ELF-1 (cell line): ENCODE measurements at regions not wholly inside any gene's neighbourhood (a gene's known extent, or its start where the extent isn't known, plus 50 kb on each side); places are given as distances from the start of the nearest gene placed in this dataset.

Experiments
- DNase-seq: peaks from one replicate; pipeline ENCODE4 v3.0.0-alpha.2; 2016; ENCODE audit warnings: low read depth, low spot score

DNA sequence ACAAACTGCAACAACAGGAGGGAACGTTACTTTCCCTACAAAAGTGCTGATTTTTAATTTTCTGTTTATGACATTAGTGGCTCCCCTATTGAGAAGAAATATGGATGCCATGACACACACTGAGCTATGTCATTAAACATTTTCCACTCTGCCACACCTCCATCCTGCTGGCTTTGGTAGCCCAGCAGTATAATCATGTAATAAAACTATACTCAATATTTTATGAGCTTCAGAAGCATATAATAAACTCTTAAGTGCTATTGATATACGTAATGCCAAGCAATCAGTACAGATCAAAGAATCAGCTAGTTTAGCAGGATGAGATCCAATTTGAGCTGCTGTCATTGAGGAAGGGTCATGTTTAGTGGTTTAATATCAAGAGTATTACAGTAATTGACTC lies 141.3 kb upstream of the LRRC7 start:
- no peak for DNase-seq

DNA sequence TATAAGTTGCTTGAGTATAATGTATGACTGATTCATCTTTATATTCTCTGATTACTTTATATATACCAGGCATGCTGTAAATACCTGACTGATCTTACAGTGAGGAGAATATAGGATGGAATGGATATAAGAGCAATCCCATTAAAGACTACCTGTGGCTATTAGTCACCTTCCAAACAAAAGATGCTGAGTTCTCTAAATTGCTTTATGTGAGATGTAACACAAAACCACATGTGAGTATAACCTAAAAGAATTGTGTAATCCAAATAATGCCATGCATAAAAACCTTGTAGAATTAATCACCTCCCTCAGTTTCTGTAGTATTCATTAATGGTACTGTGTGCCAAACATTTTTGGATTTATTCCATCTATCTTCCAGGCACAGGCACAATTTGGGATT lies 134.6 kb upstream of the LRRC7 start:
- no peak for DNase-seq

DNA sequence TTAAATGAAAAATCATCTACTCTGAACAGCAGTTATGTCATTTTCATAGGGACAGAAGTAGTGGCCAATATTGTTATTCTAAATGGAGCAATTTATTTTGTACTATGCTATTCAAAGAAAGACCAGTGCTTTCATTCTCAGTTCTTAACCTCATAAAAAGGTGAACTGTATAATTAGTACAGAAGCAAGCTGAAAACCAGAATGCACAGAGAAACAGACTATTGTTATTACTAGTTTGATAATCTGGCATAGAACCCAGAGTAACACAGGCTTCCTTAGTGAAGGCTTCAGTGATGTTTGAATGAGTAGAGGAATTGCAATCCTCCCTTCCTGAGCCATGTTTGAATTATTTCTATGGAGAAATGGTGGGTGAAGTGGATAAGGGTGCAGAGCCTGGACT lies 131.6 kb upstream of the LRRC7 start:
- DNase-seq: no peak

DNA sequence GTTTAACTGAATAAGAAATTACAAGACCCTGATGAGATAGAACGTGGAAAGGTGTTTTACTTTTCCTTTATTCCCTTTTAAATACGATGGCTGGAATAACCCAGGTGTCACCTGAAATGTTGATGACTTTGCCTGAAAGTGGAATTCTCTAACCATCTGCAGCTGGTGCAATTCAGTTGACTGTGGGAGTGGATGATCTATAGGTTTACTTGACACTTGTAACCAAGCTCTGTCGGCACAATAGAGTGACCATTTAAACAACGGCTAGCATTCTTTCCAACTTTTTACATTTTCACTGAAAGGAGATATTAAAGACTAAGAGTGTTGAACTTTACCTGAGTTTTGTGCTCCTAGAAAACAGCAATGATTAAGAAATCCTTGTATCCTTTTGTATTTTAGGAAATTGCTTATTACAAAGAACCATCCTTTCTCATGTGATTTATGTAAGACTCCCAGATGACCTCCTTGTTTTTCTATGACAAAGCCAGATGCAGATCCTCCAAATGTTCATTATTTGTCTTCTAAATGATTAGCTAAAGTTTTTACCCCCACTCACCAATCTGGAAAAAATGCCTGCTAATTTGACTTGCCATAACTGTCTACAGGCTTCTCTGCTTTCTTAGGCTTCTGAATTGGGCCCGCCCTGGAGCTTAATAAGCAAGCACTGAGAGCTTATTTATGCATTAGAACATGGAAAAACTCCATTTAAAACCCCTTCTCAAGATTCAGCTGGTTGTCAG lies 129.5 kb upstream of the LRRC7 start:
- no peak for DNase-seq

DNA sequence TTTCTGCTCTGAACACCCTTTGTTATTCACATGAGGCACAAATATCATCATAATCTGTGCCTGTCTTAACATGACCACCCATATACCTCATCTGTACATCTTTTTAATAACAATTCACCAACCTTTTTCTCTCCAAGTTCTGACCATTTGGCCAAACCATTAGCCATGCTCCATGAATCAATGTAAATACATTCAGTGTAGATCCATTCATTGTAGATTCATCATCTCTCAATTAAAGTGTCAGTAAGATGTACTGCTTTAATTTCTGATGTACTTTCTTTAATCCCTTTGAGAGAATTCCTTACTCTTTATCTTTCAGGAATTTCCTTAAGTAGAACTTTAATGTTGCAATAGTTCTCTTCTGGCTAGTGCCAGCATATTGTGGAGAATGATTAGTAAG lies 126.2 kb upstream of the LRRC7 start:
- DNase-seq: no peak

DNA sequence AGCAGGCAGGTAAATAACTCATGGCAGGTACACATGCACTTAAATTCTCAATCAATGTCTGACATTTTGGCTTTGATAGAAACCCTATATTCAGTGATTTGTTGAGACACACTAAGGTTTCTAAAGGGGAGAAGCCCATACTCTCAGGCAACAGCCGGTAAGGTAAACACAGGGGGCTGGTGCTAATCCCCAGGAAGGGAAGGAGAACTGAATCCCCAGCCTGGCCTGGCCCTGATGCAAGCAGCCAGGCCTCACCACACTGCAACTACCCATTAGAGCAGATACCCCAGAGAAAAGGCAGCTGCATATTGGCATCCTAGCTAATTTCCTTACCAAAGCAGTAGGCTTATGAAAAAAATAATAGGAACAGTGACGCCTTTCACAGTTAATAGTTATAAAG lies 116.5 kb upstream of the LRRC7 start:
- peak; percentile 1 for DNase-seq

DNA sequence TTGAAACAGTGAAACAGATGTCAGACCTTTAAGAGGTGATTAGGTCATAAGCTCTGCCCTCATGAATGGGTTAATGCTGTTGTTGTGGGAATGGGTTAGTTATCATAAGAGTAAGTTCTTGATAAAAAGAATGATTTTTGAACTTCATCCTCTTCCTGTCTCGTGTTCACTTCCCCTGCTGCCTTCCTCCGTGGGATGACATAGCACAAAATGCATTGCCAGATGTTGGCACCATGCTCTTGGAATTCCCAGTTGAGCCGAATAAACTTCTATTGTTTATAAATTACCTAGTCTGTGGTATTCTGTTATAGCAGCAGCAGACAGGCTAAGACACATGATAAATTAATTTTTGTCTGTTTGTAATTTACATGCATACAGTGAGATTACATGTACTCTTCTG lies 112.0 kb upstream of the LRRC7 start:
- no peak for DNase-seq

DNA sequence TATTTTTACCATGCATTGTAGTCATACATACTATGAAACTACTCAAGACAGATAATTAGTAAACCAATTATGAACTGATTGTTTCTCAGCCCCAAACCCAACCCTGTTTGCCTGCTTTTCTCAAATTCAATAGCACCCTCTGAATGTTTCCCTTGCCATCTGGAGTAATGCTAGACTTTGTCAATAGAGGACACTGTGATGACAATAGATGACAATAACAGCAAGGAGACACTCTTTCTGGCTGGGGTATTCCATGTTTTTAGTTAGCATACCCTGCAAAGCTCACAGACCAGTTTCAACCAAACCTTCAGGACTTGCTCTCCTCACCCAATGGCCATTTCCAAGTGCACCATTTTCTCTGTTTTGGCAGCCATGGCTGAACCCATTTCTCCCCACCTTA lies 108.5 kb upstream of the LRRC7 start:
- DNase-seq: no peak

DNA sequence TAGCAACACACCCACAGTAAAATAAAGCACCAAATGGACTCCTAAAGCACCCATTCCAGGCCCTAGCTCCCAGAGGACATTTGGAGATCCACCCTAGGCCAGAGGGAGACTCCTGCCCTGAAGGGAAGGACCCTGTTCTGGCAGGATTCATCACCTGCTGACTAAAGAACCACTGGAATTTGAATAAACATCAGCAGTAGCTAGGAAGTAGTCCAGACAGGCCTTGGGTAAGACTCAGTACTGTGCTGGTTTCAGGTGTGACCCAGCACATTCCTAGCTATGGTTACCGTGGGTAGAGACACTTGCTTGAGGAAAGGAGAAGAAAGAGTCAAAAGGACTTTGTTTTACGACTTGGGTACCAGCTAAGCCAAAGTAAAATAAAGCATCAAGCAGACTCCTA lies 92.7 kb upstream of the LRRC7 start:
- DNase-seq: no peak

DNA sequence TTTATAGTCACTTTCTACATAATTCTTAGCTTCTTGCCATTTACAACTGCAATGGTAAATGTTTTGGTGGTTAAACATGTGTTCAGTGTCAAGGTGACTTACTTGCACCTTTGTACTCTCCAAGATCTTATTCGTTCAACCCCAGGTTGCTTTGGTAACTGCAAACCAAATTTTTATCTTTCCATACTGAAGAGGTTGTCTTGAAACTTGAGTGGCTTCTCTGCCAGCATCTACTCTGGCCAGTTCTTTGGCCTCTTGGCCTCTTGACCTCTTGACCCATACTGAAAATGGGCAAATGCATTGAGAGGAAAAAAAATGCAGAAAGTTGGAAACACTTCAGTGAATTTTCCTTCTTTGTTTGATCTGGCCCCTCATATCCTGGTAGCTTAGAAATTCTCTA lies 88.0 kb upstream of the LRRC7 start:
- no peak for DNase-seq

DNA sequence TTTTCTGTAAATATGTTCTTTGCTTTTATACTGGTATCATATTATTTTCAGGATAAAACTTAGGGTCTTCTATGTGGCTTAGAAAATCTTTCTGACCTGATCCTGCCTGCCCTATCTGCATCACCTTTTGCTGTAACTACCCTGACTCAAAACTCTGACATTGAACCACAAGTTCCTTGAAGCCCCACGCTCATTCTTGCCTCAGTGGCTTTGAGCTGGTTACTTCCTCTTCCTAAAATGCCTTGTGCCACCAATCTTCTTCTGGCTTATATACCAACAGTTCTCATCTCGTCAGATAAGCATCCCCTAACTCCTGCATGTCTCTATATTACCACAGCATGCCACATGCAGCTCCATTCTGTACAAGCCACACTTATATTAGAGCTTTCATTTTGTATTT lies 84.5 kb upstream of the LRRC7 start:
- DNase-seq: no peak

DNA sequence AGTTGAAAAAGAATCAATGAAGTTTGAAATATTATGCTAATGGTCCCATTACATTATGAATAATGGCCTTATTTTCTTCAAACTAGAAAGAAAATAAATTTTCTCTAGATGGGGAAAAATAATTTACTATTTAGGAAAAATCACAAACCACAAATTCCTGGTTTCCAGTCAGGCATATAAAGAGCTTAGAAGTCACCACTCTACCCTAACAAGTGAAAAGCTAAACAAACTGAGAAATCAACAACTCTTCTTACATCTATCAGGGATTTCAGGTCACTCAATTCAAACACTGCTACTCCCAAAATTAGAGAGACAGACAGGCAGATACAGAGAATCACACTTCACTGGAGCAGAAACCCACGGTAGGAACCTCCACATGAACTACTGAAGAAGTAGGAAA lies 82.1 kb upstream of the LRRC7 start:
- no peak for DNase-seq

DNA sequence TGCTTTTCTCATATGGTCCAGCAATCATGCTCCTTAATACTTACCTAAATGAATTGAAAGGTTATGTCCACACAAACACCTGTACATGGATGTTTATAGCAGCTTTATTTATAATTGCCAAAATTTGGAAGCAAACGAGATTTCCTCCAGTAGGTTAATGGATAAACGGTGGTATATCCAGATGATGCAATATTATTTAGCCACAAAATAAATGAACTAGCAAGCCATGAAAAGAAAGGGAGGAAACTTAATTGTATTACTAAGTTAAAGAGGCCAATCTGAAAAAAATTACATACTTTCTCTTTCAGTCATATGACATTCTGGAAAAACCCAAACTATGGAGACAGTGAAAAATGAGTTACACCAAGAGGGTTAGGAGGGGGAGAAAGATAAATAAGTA lies 76.3 kb upstream of the LRRC7 start:
- DNase-seq: no peak

DNA sequence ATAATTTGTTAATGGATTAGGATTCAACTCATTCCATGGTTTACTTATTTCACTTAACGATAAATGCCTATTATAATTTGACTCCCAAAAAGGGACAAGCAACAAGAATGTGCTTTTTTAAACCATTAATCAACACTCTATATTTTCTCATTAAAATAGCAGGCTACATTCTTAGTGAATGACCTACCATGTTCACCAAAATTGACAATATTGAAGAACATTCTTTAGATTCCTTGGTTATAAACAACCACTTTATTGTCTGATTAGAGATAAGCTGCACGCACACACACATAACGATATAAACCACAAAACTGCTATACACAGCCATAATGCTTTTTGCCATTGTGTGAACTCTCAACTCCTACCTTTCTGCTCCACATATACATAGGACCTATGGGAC lies 75.4 kb upstream of the LRRC7 start:
- DNase-seq: no peak

DNA sequence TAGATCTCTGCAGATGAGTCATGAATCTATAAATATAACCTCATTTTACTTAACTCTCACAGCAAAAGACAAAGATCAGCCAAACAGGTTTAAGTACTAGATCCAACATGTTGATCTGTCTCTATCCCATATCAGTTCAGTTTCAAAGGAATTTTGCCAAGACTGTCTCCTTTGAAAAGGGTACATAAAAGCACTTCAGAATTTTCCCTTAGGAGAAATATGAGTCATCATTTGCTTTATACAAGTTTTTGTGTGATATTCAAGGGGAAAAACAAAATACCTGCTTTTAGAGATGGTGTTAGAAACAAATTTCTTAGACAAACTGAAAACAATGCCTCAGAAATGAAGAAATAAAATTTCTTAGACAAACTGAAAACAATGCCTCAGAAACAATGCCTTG lies 73.5 kb upstream of the LRRC7 start:
- DNase-seq: no peak

DNA sequence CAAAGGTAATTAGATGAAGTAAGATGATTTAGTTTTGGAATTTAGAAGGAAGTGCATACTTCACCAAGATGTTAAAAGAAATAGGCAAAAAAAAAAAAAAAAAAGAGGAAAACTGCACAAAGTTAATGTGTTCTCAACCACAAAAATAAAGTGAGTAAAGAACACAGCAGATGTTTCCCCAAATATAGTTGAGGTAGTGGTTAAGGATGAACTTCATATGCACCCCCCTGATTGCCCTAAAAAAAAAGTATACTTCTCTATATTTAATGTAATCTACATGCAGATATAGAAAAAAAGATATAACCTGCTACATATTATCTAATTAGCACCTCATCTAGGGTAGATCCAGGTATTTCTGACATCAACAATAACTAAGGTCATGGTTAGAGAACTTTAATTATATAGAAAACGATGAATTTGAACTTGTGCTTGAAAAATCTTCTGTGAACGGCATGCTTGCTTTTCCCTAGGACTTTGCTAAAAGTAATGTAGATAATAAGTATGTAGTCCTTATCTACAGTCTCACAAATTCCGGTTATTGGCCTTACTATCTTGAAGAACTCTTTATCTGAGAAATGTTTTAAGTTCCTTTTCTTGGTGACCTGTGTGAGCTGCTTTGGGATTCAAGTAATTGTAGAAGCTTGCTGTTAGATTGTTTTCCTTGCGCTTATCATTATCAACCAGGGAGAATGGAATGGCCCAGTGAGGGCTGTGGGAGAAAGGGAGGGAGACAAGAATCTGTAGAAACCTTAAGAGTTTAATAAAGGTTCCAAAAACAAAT lies 70.1 kb upstream of the LRRC7 start:
- DNase-seq: no peak

DNA sequence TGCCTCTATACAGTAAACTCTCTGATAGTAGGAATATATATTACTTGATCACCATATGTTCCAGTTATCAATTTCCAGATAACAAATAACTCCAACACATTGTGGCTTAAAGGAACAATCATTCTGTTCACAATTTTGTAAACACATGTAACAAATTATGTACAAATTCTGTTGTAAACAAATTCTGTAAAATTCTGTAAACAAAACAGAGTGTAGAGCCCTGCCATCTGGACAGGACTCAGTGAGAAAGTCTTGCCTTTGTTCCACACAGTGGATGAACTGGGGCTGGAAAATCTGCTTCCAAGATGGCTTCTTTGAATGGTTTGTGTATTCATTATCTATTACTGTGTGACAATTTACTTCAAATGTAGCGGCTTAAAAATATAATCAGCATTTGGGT lies 69.0 kb upstream of the LRRC7 start:
- no peak for DNase-seq

DNA sequence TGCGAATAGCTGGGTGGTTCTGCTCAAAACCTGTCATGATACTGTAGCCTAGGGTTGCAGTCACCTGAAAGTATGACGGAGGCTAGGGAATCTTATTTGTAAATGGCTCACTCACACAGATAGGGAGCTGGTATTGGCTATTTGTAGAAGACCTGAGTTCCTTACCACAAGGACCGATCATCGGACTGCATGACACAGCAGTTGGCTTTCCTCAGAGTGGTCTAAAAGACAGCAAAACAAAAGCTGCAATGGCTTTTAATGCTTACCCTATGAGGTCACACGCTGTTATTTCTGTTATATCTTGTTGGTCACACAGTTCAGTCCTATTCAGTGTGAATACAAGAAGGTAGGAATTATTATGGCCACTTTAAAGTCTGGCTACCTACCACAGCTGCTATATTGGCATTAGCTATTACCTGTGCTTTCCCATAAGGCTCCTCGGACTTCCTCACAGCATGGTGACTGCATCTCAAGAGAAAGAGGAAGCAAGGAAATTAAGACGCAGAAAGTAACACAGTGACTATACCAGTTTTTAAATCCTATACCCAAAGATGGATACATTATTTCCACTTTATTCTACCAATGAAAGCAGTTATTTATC lies 68.4 kb upstream of the LRRC7 start:
- no peak for DNase-seq

DNA sequence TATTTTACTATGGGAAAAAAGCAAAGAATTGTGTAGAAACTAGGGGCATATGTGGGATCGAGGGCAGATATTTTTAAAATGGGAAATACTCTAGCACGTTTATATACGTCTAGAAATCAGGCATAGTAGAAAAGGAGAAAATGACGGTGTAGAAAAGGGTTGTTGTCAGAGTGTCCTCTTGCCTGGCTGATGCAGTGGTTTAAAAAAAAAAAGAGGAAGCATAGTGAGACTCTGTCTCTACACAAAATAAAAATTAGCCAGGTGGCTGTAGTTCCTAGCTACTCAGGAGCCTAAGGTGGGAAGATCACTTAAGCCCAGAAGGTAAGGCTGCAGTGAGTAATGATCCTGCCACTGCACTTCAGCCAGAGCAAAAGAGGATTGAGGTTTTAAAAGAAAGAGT lies 64.7 kb upstream of the LRRC7 start:
- DNase-seq: no peak

DNA sequence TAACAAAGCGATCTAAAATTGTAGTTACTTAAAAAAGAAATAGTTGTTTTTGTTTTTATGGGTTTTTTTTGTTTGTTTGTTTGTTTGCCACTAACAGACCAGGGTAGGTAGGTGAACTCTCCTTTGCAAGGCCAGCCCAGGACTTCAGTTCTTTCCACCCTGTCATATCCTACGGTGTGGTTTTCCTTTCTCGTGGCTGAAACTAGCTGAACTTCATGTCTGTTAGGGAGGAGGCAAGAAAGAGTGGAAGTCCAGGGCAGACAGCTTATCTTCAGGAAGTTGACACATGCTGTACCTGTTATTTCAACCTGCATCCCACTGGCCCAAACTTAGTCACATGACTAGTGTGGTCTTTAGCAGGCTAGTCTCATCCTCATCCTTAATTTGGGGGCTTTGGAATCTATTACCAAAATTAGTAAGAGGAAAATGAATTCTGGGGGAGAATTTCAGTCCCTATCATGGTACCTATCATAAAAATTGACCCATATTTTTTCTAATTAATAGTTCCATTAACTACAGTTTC lies 62.9 kb upstream of the LRRC7 start:
- no peak for DNase-seq

DNA sequence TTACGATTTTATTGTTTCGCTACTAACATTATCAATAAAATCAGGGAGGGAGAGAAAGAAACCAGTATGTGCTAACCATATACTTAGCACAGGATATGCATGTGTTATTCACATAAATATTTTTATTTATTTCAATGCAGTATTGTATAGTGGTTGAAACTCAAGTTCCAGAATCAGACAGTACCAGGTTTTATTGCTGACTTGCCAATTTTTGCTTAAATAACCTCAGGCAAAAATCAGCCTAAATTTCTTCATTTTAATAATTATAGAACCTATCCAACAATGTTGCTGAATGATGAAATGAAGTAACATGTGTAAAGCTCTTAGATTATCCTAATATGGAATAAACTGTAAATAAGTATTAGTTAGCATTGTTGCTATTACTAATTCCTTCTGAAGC lies 61.4 kb upstream of the LRRC7 start:
- DNase-seq: no peak

DNA sequence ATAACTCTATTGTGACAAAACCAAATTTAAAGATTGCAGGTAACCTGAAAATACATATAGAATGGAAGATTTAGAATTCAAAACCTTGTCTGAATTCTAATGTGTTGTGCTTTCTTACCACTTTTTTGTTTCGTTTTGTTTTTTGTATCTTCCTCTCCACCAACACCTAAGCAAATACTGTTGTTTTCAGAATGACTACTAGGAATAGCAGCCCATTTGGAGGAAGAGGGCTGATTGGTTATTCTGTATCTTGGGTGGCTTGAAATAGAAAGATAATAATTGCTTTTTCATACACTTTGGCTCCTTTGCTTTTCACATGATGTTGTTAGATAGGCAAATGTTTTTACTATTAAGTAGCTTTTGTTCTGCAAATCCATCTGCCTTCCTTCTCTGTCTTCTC lies 61.0 kb upstream of the LRRC7 start:
- no peak for DNase-seq

DNA sequence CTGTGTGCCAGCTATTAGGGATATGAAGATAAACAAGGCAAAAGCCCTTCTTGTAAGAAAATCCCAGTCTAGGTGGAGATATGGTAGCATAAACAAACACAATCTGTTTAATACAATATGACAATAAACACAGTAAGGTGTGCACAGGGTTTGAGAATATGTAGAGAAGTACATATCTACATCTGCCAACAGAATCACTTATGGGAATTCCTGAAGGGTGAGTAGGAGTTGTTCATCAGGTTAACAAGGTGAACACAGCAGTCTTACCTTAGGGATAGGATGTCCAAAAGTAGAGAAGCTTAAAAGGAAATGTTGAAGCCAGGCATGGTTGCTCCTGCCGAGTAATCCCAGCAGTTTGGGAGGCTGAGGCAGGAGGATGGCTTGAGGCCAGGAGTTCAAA lies 57.7 kb upstream of the LRRC7 start:
- DNase-seq: no peak
